Activated CD4-positive, CD25-positive, alpha-beta regulatory T cell (primary cell): ENCODE measurements at regions not wholly inside any gene's neighbourhood (a gene's known extent, or its start where the extent isn't known, plus 50 kb on each side); places are given as distances from the start of the nearest gene placed in this dataset.

Experiments used
- DNase-seq, 4 experiments: peaks; one replicate each; lab custom pipeline; 2025; lab: John Stamatoyannopoulos, UW

- DNase-seq: no peak
These were observed 688.6 kb upstream of the SLITRK1 start for GRCh38 chr13:84570831-84571230.

GRCh38 chr13:84569366-84569765 lies 687.1 kb upstream of the SLITRK1 start:
- no peak for DNase-seq

GRCh38 chr13:84567848-84568247 lies 685.6 kb upstream of the SLITRK1 start:
- DNase-seq: no peak

GRCh38 chr13:84566780-84567179 lies 684.5 kb upstream of the SLITRK1 start:
- no peak for DNase-seq

- DNase-seq: no peak
These were observed 681.3 kb upstream of the SLITRK1 start for GRCh38 chr13:84563611-84564010.

GRCh38 chr13:84553227-84553626 lies 671.0 kb upstream of the SLITRK1 start:
- DNase-seq: no peak

GRCh38 chr13:84543962-84544361 lies 661.7 kb upstream of the SLITRK1 start:
- no peak for DNase-seq

- DNase-seq: no peak
These were observed 660.1 kb upstream of the SLITRK1 start for GRCh38 chr13:84542348-84542747.

- DNase-seq: no peak
These were observed 654.6 kb upstream of the SLITRK1 start for GRCh38 chr13:84536906-84537305.

GRCh38 chr13:84528408-84529070 lies 646.3 kb upstream of the SLITRK1 start:
- DNase-seq: no peak

- no peak for DNase-seq
These were observed 643.6 kb upstream of the SLITRK1 start for GRCh38 chr13:84525865-84526264.

GRCh38 chr13:84524586-84524985 lies 642.3 kb upstream of the SLITRK1 start:
- DNase-seq: no peak

- no peak for DNase-seq
These were observed 617.7 kb upstream of the SLITRK1 start for GRCh38 chr13:84500016-84500415.

- no peak for DNase-seq
These were observed 615.3 kb upstream of the SLITRK1 start for GRCh38 chr13:84497613-84498012.

GRCh38 chr13:84491952-84492351 lies 609.7 kb upstream of the SLITRK1 start:
- DNase-seq: no peak

GRCh38 chr13:84487752-84488151 lies 605.5 kb upstream of the SLITRK1 start:
- DNase-seq: no peak

- DNase-seq: no peak
These were observed 599.7 kb upstream of the SLITRK1 start for GRCh38 chr13:84481958-84482357.

- DNase-seq: no peak
These were observed 597.4 kb upstream of the SLITRK1 start for GRCh38 chr13:84479656-84480055.

- DNase-seq: no peak
These were observed 588.3 kb upstream of the SLITRK1 start for GRCh38 chr13:84470528-84470927.

- no peak for DNase-seq
These were observed 584.2 kb upstream of the SLITRK1 start for GRCh38 chr13:84466461-84466860.

- no peak for DNase-seq
These were observed 578.7 kb upstream of the SLITRK1 start for GRCh38 chr13:84460989-84461388.

GRCh38 chr13:84455143-84455905 lies 573.0 kb upstream of the SLITRK1 start:
- DNase-seq: no peak

- no peak for DNase-seq
These were observed 565.3 kb upstream of the SLITRK1 start for GRCh38 chr13:84447640-84447978.
